Middle frontal gyrus (tissue), 1 donor: ENCODE measurements at regions not wholly inside any gene's neighbourhood (a gene's known extent, or its start where the extent isn't known, plus 50 kb on each side); places are given as distances from the start of the nearest gene placed in this dataset.

Experiments used
- DNase-seq: peaks from one replicate; pipeline ENCODE4 v3.0.0-alpha.2; 2015; ENCODE audit warnings: low spot score; ENCODE audit errors: extremely low spot score

DNA sequence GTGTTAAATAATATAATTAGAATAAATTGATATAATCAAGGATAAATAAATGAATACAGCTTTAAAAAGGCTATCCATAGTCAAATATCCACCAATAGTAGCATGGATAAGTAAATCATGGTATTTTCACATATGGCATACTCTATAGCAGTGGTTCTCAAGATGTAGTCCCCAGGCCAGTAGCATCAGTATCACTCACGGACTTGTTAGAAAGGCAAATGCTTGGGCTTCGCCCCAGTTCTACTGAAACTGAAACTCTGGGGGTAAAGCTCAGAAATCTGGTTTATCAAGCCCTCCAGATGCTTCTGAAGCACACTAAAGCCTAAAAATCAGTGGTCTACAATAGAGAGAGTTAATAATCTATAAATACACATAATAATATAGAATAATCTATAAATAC, 261.6 kb upstream of the TTC14 start:
- DNase-seq: no peak

DNA sequence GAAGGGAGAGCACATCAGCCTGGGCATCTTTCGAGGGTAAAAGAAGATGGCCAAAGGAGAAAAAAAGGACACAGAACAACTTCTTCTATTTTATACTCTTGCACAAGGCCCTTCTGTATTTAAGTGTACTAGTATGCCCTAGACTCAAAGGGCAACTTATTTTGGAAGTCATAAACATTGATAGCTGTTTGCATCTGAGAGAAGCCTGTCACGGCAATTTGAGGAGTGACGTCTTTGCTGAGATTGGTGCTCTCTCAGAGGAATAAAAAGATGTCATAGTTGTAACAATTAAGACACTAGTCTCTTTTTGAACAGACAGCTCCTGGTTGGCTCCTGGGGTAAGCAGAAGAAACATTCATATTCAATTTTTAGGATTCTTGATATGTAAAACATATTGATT, 260.4 kb upstream of the TTC14 start:
- no peak for DNase-seq

DNA sequence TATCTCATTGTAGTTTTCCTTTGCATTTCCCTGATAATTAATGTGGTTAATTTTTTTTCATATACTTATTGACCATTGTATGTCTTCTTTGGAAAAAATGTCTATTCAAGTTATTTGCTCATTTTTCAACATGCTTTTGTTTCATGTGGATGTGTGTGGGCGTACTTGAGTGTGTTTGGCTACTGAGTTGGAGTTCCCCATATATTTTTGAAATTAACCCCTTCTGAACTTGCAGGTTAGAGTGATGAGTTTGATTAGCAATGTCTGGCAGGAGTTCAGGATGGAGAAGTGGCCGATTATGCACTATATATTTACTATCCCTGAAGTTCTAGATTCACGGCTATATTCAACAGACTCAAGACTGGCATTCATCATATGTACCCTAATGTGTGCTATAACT, 250.4 kb upstream of the TTC14 start:
- no peak for DNase-seq

DNA sequence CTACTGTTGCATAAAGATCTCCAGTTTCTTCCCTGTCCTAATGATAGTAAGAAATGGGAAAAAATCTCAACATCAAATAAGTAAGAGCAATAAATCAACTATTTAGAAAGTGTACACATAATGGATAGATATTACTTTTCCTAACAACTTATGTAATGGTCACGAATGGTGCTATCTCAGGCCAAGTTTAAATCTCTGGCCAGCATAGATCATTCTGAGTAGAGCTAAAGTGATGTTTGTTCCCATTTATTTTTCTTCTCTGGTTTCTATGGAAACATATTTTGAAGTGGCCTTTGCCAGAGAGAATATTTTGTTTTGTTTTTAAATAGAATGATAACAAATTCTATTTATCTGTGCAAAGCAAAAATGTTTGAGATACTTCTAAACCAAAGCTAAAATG, 249.7 kb upstream of the TTC14 start:
- DNase-seq: no peak

DNA sequence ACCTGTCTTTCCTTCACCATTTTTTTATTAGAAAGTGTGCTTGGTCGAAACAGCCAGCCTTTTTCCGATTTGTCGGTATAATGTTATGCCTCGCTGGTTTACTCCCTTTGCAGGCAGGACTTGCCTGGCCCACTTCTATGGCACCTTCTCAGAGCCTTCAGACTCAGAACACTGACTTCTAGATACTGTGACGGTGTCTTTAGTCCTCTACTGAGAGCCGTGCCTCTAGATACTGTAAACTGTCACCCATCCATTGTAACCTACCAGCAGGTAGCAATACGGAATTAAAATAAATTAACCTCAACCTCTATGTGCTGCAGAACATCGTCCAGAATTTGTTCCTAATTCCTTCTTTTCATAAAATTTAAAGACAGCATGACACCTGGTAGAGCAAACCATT, 247.7 kb upstream of the TTC14 start:
- no peak for DNase-seq

DNA sequence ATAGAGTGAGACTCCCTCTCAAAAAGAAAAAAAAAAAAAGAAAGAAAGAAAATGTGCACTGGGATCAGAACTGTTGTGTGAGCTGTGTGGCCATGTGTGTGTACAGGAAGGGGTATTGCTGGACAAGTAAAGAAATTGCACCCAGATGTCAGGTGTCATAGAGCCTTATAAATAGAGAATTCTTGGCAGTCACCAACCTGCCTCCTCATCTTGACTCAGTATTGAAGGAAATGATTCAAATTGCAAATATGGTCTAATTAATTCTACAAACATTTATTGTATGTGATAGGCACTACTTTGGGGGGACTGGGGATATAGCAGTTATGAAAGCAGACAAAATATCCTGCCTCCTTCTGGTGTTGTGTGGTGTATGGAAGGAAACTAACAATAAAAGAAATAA, 243.8 kb upstream of the TTC14 start:
- no peak for DNase-seq

DNA sequence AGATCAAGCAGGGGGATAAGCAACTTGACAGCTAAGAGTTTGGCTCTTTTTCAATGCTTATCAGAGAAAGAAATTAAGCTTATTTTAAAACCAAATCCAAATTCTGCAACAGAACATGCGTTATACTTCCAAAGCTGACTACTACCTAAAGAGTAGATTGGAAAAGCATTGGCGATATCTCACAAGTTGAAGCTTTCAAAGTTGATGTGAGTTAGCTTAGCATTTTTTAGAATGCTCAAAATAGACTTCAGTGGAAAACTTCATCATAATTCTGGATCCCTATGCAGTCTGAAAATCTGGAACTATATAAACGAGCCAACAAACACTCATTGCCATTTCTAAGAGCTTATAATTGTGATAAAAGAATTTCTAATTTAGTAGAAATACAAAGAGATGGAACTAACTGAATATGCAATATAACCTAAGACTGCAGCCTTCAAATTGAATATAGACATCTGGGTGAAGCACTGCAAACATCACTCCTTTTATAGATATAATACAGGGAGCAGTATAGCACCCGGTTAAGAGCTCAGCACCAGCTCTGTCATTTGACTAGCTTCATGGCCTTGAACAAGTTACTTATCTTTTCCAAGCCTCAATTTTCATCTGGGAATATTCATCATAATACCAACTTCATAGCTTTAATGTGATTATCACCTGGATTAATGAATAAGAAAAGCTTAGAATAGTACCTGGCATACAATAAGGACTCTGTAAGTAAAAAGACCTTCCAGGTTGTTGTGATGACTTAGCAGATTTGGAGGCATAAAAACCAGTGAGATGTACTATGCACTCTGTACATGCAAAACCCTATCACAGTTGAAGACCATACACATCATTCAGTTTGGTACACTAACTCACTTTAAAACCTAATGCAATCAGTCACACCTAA, 242.7 kb upstream of the TTC14 start:
- DNase-seq: no peak

DNA sequence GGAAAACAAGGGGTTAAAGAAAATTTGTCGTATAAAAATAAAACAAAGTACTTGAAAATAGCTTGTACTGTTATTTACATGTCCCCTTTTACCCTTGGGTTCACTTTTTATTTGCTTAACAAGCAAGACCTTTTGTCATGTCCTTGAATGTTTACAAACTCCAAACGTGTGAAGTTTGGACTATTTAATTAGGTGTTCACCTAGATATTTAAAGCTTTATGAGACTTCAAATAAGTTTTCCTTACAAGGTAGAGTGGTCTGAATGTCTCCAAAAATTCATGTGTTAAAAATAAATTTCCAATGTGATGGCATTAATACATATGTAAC, 242.0 kb upstream of the TTC14 start:
- DNase-seq: no peak

DNA sequence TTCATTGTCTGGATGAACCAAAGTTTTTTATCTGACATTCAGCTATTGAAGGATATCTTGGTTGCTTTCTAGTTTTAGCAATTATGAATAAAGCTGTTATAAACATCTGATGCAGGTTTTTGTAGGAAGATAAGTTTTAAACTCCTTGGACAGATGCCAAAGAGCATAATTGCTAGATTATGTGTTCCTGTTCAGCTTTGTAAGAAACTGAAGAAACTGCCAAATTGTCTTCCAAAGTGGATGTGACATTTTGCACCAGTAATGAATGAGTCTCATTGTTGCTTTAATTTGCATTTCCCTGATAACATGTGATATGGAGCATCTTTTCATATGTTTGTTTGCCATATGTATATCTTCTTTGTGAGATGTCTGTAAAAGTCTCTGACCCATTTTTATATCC, 239.9 kb upstream of the TTC14 start:
- DNase-seq: no peak

DNA sequence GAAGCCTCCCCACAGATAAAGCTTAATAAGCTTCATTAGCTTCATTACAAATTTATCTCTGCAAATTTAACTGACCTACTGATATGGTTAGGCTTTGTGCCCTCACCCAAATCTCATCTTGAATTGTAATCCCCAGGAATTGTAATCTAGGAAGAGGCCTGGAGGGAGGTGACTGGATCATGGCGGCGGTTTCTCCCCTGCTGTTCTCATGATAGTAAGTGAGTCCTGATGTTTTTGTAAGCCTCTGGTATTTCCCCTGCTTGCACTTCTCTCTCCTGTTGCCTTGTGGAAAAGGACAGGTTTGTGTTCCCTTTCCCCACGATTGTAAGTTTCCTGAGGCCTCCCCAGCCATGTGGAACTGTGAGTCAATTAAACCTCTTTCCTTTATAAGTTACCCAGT, 226.1 kb upstream of the TTC14 start:
- DNase-seq: no peak

DNA sequence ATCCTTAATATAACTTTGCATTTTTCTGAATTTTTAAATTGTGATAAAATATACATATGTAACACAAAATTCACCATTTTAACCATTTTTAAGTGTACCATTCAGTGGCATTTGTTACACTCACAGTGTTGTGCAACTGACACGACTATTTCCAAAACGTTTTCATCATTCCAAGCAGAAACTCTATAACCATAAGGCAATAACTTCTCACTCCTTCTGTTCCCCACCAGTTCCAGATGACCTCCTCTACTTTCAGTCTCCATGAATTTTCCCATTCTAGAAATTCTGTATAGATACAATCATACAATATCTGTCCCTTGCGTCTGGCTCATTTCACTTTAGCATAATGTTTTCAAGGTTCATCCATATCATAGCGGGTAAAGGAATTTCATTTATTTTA, 223.5 kb upstream of the TTC14 start:
- no peak for DNase-seq

DNA sequence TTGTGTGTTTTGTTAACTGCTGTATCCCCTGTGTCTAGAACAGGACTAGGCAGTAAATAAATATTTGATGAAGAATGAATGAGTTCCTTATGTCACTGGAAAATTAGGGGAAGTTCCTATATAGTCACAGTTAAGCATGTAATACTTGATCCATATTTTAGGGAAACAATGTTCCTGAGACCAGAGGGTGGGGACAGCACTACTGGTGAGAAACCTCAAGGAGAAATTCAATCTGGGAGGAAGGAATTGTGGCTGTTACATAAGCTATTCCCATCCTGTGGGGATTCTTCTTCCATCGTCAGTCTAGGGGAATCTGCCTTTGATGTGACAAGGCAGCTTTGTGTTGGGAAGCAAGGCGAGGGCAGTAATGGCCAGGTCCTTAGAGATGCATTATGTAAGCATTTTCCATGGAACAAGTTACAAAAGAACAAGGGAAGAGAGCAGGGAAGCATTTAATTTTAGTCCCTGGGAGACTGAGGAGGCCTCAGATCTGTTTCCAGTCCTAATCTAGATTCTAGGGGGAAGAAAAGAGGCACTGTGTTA, 219.3 kb upstream of the TTC14 start:
- DNase-seq: no peak

DNA sequence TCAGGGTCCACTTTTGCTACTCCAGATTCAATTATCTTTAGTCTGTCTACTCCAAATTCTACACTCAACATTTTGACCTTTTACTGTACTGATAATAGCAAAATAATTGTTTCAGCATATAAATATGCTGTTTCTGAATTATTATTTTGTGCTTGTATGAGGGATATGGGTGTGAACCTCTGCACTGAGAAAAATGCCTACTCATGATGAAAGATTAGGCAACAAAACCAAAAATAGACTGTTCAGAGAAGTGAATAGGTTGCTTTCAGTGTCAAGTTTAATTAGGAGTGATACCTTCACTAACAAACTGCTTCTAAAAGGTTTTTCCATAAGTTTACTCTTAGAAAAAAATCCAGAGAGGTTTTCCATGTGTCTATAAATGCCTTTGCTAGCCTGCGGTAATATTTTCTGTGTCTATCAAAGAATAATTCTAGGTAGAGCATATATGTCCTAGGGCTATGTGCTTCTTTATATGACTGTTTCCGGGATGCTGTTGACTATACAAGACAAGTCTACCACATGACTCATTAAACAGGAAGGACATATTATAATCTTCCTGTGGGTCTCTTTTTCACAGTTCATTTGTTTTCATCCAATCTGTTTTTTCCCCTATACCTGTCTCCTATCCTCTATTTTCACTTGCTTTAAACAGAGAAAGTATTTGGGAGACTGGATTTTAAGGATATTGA, 218.5 kb upstream of the TTC14 start:
- no peak for DNase-seq

DNA sequence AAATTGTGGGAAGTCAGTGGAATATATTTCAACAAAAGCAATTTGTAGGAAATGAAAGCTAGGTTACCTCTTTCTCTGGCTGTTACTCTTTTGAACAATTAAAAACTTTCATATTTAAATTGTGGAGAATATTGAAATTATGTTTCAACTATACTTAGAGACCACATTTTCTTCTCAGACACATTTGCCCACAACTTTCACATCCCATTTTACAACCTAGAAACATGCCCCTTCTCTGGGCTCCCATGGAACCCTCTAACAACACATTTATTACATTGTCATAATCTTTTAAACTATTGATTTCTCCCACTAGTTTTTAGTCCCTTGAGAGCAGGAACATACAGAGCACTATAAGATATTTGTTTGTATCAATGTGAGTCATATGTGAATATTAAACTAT, 211.7 kb upstream of the TTC14 start:
- no peak for DNase-seq

DNA sequence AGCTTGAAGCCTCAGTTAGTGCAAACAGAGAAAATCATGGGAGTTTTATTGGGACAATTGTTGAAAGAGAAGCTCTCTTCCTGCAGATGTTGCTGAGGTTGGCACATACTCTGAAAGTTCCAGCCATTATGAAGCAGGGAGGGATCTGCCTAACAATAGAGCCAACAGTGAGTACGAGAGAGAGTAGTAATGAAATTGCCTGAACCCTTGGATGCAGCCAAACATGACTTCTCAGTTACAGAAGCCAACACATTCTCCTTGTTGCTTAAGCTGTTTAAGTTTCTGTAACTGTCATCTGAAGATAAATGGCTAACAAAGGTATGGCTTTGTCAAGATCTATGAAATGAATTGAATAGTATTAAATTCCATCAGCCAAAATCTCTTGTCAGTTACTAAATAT, 211.0 kb upstream of the TTC14 start:
- no peak for DNase-seq

DNA sequence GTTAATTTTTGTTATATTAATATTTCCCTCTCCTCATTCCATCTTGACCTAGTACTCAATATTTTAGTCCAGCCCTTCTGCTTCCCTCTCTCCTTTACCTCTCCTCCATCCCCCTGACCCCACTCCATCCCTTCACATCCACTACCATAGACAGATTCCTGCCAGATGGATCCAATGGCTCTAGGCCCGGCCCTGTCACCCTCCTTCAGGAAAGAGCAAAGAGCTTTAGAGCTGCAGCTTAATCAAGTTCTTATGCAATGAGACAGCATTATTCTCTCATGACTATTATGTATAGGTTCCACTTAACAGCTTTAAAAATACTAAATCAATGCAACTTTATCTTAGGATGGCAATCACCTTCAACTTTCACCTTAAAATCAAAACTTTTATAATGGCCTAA, 200.7 kb upstream of the TTC14 start:
- DNase-seq: no peak

DNA sequence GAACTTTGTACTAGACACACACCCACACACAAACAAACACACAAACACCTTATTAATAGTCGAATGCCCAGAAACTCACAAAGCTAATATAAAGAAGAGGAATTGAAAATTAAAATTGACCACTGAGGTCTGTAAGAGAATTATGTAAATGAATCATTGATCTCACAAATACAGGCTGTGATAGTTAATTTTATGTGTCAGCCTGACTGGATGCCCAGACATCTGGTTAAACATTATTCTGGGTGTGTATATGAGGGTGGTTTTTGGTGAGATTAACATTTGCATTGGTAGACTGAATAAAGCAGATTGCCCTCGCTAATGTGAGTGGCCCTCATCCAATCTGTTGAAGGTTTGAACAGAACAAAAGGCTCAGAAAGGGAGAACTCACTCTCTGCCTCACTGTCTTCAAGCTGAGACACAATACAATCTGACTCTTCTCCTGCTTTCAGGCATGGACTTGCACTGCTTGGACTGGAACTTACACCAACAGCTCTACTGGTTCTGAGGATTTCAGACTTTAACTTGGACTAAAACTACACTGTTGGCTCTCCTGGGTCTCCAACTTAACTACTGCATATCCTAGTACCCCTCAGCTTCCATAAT, 199.4 kb upstream of the TTC14 start:
- DNase-seq: no peak

DNA sequence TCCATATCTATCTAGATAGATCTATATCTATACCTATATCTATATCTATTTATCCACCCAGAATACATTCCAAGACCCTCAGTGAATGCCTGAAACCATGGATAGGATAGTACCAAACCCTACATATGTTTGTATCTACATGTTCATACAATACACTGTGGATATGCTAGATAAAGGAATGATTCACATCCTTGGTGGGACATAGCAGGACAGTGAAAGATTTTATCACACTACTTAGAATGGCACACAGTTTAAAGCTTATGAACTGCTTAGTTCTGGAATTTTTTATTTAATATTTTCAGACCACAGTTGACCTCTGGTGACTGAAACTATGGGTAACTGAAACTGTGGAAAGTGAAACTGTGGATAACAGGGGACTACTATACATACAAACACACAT, 198.8 kb upstream of the TTC14 start:
- DNase-seq: no peak

DNA sequence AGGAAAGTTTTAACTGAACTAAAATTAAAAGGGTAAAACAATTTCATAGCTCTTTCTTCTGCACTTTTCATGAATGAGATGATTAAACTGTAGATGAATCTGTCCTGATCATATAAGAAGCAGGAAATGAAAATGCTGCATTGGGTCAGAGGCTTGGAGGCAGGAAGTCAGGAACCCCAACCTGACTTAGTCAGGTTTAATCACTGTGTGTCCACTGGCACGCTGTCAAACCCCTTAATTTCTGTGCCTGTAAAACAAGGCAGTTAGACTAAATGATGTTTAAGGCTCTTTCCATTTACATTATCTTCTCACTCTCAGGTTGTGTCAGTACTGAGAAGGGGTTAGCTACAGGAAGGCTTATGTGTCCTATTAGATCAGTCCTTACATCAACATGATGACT, 193.3 kb upstream of the TTC14 start:
- no peak for DNase-seq

DNA sequence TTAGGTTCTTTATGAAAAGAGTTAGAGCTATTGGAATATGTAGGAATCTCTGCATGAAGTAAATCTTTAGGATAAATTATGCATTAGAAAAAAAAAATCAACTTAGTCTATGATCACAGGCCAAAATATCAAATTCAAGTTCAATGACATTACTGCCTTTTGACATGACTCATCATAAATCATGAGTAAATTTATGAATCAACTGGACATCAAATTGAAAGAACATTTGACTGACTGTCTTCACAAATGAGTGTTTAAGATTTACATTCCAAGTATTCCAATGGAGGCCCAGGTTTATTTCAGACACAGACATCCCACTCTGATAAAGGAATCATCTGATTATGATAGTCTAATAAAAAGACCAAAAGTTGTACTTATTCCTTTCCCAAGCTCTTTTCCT, 192.8 kb upstream of the TTC14 start:
- DNase-seq: no peak

DNA sequence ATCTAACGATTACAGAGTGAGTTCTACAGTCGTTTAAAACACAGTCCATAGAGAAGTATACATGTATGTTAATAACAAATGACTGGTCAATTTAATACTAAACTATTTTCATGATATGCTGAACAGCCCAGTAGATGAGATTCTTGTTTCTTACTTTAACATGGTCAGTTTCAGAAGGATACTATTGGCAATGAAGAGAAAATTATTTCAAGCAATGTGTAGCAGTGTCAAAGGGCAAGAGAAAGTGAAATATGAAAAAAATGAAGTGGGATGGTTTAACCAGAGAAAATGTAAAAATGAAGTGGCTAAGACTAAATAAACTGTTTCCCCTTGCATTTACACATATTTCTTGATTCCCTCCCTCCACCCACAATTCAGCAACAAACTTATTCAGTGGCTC, 192.1 kb upstream of the TTC14 start:
- no peak for DNase-seq

DNA sequence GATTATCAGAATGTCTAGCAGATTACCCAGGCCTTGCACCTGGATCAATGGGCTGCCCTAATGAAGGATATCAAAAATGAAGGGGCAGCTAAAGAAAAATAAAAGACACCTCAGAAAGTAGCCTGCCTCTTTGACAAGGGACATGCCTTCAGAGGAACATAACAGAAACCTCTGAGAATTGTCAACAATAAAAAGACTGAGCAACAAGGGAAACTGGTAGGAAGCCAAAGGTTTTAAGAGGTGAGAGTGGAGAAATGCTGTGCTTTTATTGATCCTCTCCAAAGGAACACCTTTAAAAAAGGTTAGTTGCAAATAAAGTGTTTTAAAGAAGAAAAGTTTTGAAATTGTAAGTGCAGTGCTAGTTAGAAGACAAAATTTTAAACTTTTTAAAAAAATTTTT, 187.8 kb upstream of the TTC14 start:
- no peak for DNase-seq
